ENCODE measurements at regions not wholly inside any gene's neighbourhood (a gene's known extent, or its start where the extent isn't known, plus 50 kb on each side); places are given as distances from the start of the nearest gene placed in this dataset.

- ATAC-seq = no peak
- Mint-ChIP-seq H3K27me3 (ENCODE audit: low read depth) (no peaks in the 10 kb centered on the region), H3K4me1 (ENCODE audit: low read depth) (peaks cover 57% of the 10 kb centered on the region), H3K9me3 (no peaks in the 10 kb centered on the region), H3K36me3 (ENCODE audit: insufficient read depth) (no peaks in the 10 kb centered on the region), H3K4me3 (no peak overlapping the region)
- no peak for DNase-seq
Observed at GRCh38 chr1:199170711-199171110, 531.9 kb downstream of the PTPRC start.

DNA sequence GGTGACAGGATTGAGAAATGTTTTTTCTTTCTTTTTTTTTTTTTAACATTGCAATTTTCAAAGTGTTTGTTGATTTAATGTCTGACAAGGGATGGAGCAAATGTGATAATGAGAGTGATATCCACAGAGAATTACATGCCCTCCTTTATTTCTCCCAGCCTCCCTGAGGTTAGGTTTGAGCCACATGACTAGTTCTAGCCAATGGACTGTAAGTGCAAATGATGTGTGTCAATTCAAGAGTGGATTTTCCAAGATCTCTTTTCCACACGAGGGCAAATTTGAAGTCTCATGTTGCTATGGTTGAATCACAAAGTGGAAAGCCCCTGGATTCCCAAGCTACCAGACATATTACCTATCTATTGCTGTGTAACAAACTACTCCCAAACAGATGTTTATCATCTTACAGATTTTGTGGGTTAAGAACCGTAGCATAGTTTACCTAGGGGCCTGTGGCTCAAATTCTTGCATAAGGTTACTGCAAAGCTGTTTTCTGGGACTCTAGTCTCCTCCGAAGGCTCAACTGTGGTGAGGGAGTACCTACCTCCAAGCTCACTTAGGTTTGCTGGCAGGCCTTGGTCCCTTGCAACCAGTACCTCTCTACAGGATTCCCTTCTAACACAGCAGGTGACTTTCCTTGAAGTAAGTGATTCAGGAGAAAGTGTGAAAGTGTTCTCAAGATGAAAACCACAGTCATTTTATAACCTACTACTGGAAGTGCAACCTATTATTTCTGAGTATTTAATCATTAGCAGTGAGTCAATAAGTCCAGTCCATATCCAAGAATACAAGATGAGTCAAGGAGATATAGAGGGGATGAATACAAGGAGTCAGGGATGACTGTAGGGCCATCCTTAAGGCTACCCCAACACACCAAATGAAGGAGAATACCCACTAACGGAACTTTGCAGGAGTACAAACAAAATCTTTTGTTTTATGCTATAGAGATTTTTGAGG lies 533.6 kb downstream of the PTPRC start:
- no peak overlapping the region for H3K4me3 Mint-ChIP-seq
- ATAC-seq (peak; percentile 28 to 32), DNase-seq (no peak)
- peaks cover 57% of the 10 kb centered on the region for H3K4me1 Mint-ChIP-seq (ENCODE audit: low read depth)
- H3K36me3 Mint-ChIP-seq (ENCODE audit: insufficient read depth) = no peaks in the 10 kb centered on the region
- H3K9me3 Mint-ChIP-seq = no peaks in the 10 kb centered on the region
- H3K27me3 Mint-ChIP-seq (ENCODE audit: low read depth) = no peaks in the 10 kb centered on the region

GRCh38 chr1:199173356-199173755 lies 534.5 kb downstream of the PTPRC start:
- H3K4me3 Mint-ChIP-seq = no peak overlapping the region
- H3K36me3 Mint-ChIP-seq (ENCODE audit: insufficient read depth) = no peaks in the 10 kb centered on the region
- DNase-seq = no peak
- H3K27me3 Mint-ChIP-seq (ENCODE audit: low read depth) = no peaks in the 10 kb centered on the region
- H3K9me3 Mint-ChIP-seq = no peaks in the 10 kb centered on the region
- ATAC-seq = peak; percentile 90 to 91
- peaks cover 56% of the 10 kb centered on the region for H3K4me1 Mint-ChIP-seq (ENCODE audit: low read depth)

- no peaks in the 10 kb centered on the region for H3K36me3 Mint-ChIP-seq (ENCODE audit: insufficient read depth)
- H3K4me1 Mint-ChIP-seq (ENCODE audit: low read depth) = peaks cover 47% of the 10 kb centered on the region
- no peaks in the 10 kb centered on the region for H3K27me3 Mint-ChIP-seq (ENCODE audit: low read depth)
- DNase-seq (no peak), ATAC-seq (no peak)
- no peak overlapping the region for H3K4me3 Mint-ChIP-seq
- no peaks in the 10 kb centered on the region for H3K9me3 Mint-ChIP-seq
Observed at GRCh38 chr1:199174336-199174735, 535.5 kb downstream of the PTPRC start.

DNA sequence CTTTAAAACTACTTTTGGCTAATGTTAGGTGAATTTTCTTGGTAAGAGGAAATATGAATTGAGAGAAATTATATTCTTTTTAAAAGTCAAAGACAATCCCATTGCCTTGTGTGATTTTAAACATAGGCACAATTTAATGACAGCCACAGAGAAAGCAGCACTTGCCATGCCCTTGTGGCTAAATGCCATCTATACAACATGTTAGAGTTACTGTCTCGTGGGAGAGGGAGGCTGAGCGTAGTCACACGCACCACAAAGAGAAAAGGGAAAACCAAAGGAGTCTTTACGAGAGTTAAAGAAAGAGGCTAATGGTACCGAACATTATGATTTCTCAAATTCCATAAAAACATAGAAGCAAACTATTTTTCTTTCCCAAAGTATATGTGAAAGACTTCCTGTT lies 537.9 kb downstream of the PTPRC start:
- DNase-seq = no peak
- Mint-ChIP-seq H3K4me1 (ENCODE audit: low read depth) (peaks cover 32% of the 10 kb centered on the region), H3K4me3 (no peak overlapping the region), H3K36me3 (ENCODE audit: insufficient read depth) (no peaks in the 10 kb centered on the region), H3K27me3 (ENCODE audit: low read depth) (no peaks in the 10 kb centered on the region), H3K9me3 (no peaks in the 10 kb centered on the region)
- ATAC-seq = no peak

GRCh38 chr1:199177241-199177640 lies 538.4 kb downstream of the PTPRC start:
- H3K4me3 Mint-ChIP-seq = no peak overlapping the region
- no peak for ATAC-seq

GRCh38 chr1:199178646-199179045 lies 539.8 kb downstream of the PTPRC start:
- peaks cover 15% of the 10 kb centered on the region for H3K4me1 Mint-ChIP-seq (ENCODE audit: low read depth)
- H3K36me3 Mint-ChIP-seq (ENCODE audit: insufficient read depth) = no peaks in the 10 kb centered on the region

More at GRCh38 chr1:199177241-199177640, 538.4 kb downstream of the PTPRC start:
- no peaks in the 10 kb centered on the region for H3K9me3 Mint-ChIP-seq
- no peaks in the 10 kb centered on the region for H3K27me3 Mint-ChIP-seq (ENCODE audit: low read depth)
- DNase-seq = no peak
- H3K36me3 Mint-ChIP-seq (ENCODE audit: insufficient read depth) = no peaks in the 10 kb centered on the region
- peaks cover 27% of the 10 kb centered on the region for H3K4me1 Mint-ChIP-seq (ENCODE audit: low read depth)

GRCh38 chr1:199182186-199182843 lies 543.5 kb downstream of the PTPRC start:
- ATAC-seq (no peak), DNase-seq (no peak)
- H3K36me3 Mint-ChIP-seq (ENCODE audit: insufficient read depth) = no peaks in the 10 kb centered on the region
- no peaks in the 10 kb centered on the region for H3K9me3 Mint-ChIP-seq
- no peak overlapping the region for H3K4me3 Mint-ChIP-seq
- no peaks in the 10 kb centered on the region for H3K27me3 Mint-ChIP-seq (ENCODE audit: low read depth)
- H3K4me1 Mint-ChIP-seq (ENCODE audit: low read depth) = no peaks in the 10 kb centered on the region

More at GRCh38 chr1:199178646-199179045, 539.8 kb downstream of the PTPRC start:
- DNase-seq (no peak), ATAC-seq (no peak)
- Mint-ChIP-seq H3K9me3 (no peaks in the 10 kb centered on the region), H3K27me3 (ENCODE audit: low read depth) (no peaks in the 10 kb centered on the region), H3K4me3 (no peak overlapping the region)

DNA sequence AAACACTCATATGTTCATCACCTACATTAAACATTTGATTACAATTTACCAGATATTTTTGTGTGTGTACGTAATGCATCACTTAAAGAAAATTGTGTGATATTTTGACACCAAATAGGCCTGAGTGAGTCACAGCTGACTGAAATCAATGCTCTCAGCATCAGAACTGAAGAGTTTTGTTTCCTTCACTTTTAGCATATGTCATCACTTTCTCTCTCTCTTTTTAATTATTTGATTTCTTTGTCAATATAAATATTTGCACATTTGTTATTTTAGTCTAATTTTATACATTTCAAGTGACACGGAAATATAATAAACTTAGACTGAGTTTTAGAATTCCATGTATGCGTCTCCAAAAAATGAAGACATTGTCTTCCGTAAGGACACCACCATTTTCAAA lies 545.3 kb downstream of the PTPRC start:
- no peaks in the 10 kb centered on the region for H3K4me1 Mint-ChIP-seq (ENCODE audit: low read depth)
- no peak overlapping the region for H3K4me3 Mint-ChIP-seq
- H3K36me3 Mint-ChIP-seq (ENCODE audit: insufficient read depth) = no peaks in the 10 kb centered on the region
- H3K27me3 Mint-ChIP-seq (ENCODE audit: low read depth) = no peaks in the 10 kb centered on the region
- DNase-seq = no peak
- no peaks in the 10 kb centered on the region for H3K9me3 Mint-ChIP-seq
- ATAC-seq = no peak

GRCh38 chr1:199194862-199195261 lies 556.0 kb downstream of the PTPRC start:
- DNase-seq (no peak), ATAC-seq (no peak)
- H3K9me3 Mint-ChIP-seq = no peaks in the 10 kb centered on the region
- H3K27me3 Mint-ChIP-seq (ENCODE audit: low read depth) = no peaks in the 10 kb centered on the region
- no peaks in the 10 kb centered on the region for H3K36me3 Mint-ChIP-seq (ENCODE audit: insufficient read depth)
- no peak overlapping the region for H3K4me3 Mint-ChIP-seq
- H3K4me1 Mint-ChIP-seq (ENCODE audit: low read depth) = no peaks in the 10 kb centered on the region

DNA sequence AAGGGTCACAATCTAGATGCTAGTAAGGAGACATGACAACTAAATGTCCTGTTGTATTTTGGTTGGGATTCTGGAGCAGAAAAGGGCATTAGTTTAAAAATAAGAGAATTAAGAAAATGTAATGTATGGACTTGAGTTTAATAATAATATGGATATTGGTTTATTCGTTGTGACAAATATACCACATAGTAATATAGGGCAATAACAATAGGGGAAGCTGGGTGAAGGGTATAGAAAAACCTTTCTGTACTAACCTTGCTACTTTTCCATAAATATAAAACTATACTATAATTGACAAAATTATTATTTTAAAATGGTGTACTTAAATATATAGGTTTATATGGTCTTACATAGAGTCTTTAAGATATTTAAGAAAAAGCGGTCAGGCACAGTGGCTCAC lies 558.9 kb downstream of the PTPRC start:
- no peak for ATAC-seq
- Mint-ChIP-seq H3K4me1 (ENCODE audit: low read depth) (no peaks in the 10 kb centered on the region), H3K4me3 (no peak overlapping the region)

DNA sequence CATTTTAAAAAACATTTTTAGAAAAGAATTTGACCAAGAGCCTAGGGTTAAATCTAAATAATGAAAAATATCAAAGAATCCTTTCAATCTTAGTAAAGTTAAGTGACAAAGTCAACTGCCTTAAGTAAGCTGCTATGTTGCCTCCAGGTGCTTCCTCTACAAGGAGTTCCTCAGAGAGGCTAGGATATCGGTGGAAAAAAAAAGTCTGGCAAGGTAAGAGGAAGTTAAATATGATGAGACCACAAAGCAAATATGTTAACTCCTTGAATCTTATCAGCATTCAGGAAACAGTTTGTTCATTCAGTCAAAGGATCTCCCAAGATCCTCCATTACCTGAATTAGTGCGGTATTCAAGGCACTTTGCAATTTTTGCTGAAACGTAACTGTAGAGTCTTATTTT lies 563.5 kb downstream of the PTPRC start:
- DNase-seq = no peak
- H3K4me3 Mint-ChIP-seq = no peak overlapping the region
- H3K27me3 Mint-ChIP-seq (ENCODE audit: low read depth) = no peaks in the 10 kb centered on the region
- no peak for ATAC-seq
- H3K9me3 Mint-ChIP-seq = no peaks in the 10 kb centered on the region
- no peaks in the 10 kb centered on the region for H3K36me3 Mint-ChIP-seq (ENCODE audit: insufficient read depth)
- H3K4me1 Mint-ChIP-seq (ENCODE audit: low read depth) = no peaks in the 10 kb centered on the region

More for the DNA sequence above, 558.9 kb downstream of the PTPRC start:
- no peaks in the 10 kb centered on the region for H3K27me3 Mint-ChIP-seq (ENCODE audit: low read depth)
- no peaks in the 10 kb centered on the region for H3K9me3 Mint-ChIP-seq
- no peak for DNase-seq
- no peaks in the 10 kb centered on the region for H3K36me3 Mint-ChIP-seq (ENCODE audit: insufficient read depth)

DNA sequence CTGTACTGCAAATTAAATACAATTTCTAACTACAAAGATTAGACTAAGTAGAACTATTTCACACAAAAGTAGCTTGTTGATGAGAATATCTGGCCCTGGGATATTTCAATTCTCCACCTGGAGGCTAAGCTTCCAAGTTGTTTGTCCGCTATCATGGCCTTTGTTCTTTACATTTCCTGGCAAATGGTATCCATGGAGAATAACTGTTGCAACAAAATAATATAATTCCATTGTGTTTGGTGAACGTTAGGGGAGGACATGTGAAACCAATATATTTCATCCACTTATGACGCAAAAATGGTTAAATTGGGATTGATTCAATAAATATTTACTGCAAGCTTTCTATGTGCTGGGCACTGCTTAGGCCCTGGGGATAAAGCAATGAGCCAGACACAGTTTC lies 565.4 kb downstream of the PTPRC start:
- no peak for ATAC-seq
- no peaks in the 10 kb centered on the region for H3K27me3 Mint-ChIP-seq (ENCODE audit: low read depth)
- no peak overlapping the region for H3K4me3 Mint-ChIP-seq

GRCh38 chr1:199205740-199206441 lies 567.1 kb downstream of the PTPRC start:
- DNase-seq (no peak), ATAC-seq (no peak)
- Mint-ChIP-seq H3K36me3 (ENCODE audit: insufficient read depth) (no peaks in the 10 kb centered on the region), H3K9me3 (no peaks in the 10 kb centered on the region), H3K4me3 (no peak overlapping the region), H3K4me1 (ENCODE audit: low read depth) (no peaks in the 10 kb centered on the region), H3K27me3 (ENCODE audit: low read depth) (no peaks in the 10 kb centered on the region)

More for the DNA sequence above, 565.4 kb downstream of the PTPRC start:
- no peak for DNase-seq
- Mint-ChIP-seq H3K4me1 (ENCODE audit: low read depth) (no peaks in the 10 kb centered on the region), H3K36me3 (ENCODE audit: insufficient read depth) (no peaks in the 10 kb centered on the region), H3K9me3 (no peaks in the 10 kb centered on the region)
